IMR-90 (cell line): ENCODE measurements at regions not wholly inside any gene's neighbourhood (a gene's known extent, or its start where the extent isn't known, plus 50 kb on each side); places are given as distances from the start of the nearest gene placed in this dataset.

Experiments
- ATAC-seq: fragments of 200-7000 bp; cut with Tn5 transposase; 2 replicates; pipeline ENCODE4 v1.9.1; 2020; ENCODE audit warnings: low read depth, mild to moderate bottlenecking, moderate library complexity
- BruUV-seq: library from RNA; stranded (reverse); fragments of 400-500 nt; replicated peaks from 2 replicates; lab custom pipeline; 2021; lab: Mats Ljungman, UMichigan
- CTCF ChIA-PET: fragments of 300-600 bp; formaldehyde crosslinking; extraction: SDS; loops from one replicate; lab custom pipeline; 2021; ENCODE audit warnings: antibody characterized with exemption; lab: Yijun Ruan, JAX
- POLR2A ChIA-PET: fragments of 300-600 bp; sonication (Branson Sonifier 250); formaldehyde crosslinking; loops from one replicate; lab custom pipeline; 2022; ENCODE audit warnings: antibody characterized with exemption; ENCODE audit not compliant: unreplicated experiment; lab: Charles Lee
- DNase-seq: peaks from one replicate; pipeline ENCODE4 v3.0.0; 2013
- H2AFZ ChIP-seq: replicated peaks from 2 replicates; pipeline ENCODE3; 2013; ENCODE audit warnings: low read length, mild to moderate bottlenecking; ENCODE audit not compliant: poor library complexity
- H2AK5ac ChIP-seq: 2 replicates; pipeline ENCODE4 v1.6.1; 2013; ENCODE audit warnings: low read depth, low read length, inconsistent platforms
- H2AK9ac ChIP-seq: replicated peaks from 2 replicates; pipeline ENCODE3; 2013; ENCODE audit warnings: mild to moderate bottlenecking, low read depth, low read length, moderate library complexity; ENCODE audit not compliant: poor library complexity
- H2BK120ac ChIP-seq: 2 replicates; pipeline ENCODE4 v1.6.1; 2013; ENCODE audit warnings: low read depth, low read length, inconsistent platforms
- H2BK15ac ChIP-seq: 3 replicates; pipeline ENCODE4 v1.6.1; 2013; ENCODE audit warnings: low read depth, low read length, inconsistent platforms
- H2BK20ac ChIP-seq: 2 replicates; pipeline ENCODE4 v1.6.1; 2013; ENCODE audit warnings: low read depth, mild to moderate bottlenecking, inconsistent platforms, low read length, moderate library complexity
- H2BK5ac ChIP-seq: 2 replicates; pipeline ENCODE4 v1.6.1; 2013; ENCODE audit warnings: mild to moderate bottlenecking, low read depth, low read length, inconsistent platforms; ENCODE audit not compliant: poor library complexity, severe bottlenecking
- H3K14ac ChIP-seq: replicated peaks from 2 replicates; pipeline ENCODE4 v1.6.1; 2013; ENCODE audit warnings: low read depth, low read length, inconsistent platforms
- H3K18ac ChIP-seq: 2 replicates; pipeline ENCODE4 v1.6.1; 2013; ENCODE audit warnings: low read depth, low read length, control low read depth
- H3K23ac ChIP-seq: 2 replicates; pipeline ENCODE4 v1.6.1; 2013; ENCODE audit warnings: low read depth, low read length, inconsistent platforms
- H3K27ac ChIP-seq: 2 replicates; pipeline ENCODE4 v1.5.1; 2013; ENCODE audit warnings: mild to moderate bottlenecking, control low read depth, low read length; ENCODE audit not compliant: insufficient read depth
- H3K27me3 ChIP-seq: 2 replicates; pipeline ENCODE4 v1.6.1; 2013; ENCODE audit warnings: low read length; ENCODE audit not compliant: control insufficient read depth, insufficient read depth
- H3K36me3 ChIP-seq: 2 replicates; pipeline ENCODE4 v1.6.1; 2013; ENCODE audit warnings: low read length, mixed read lengths; ENCODE audit not compliant: control insufficient read depth, insufficient read depth
- H3K4ac ChIP-seq: 2 replicates; pipeline ENCODE4 v1.6.1; 2013; ENCODE audit warnings: low read depth, low read length, inconsistent platforms
- H3K4me1 ChIP-seq: 2 replicates; pipeline ENCODE4 v1.6.1; 2013; ENCODE audit warnings: low read length, mixed read lengths; ENCODE audit not compliant: control insufficient read depth, insufficient read depth
- H3K4me2 ChIP-seq: 2 replicates; pipeline ENCODE4 v1.6.1; 2013; ENCODE audit warnings: low read depth, mild to moderate bottlenecking, control low read depth, low read length, moderate library complexity
- H3K4me3 ChIP-seq: 2 replicates; pipeline ENCODE4 v1.5.1; 2013; ENCODE audit warnings: low read depth, mild to moderate bottlenecking, control low read depth, low read length, moderate library complexity; ENCODE audit not compliant: insufficient read depth
- H3K56ac ChIP-seq: 2 replicates; pipeline ENCODE4 v1.6.1; 2013; ENCODE audit warnings: low read length, inconsistent platforms; ENCODE audit not compliant: insufficient read depth; ENCODE audit errors: extremely low read depth
- H3K79me1 ChIP-seq, 2 experiments: 2 replicates each; pipeline ENCODE4 v1.6.1; 2013; ENCODE audit warnings: low read length in 2 of 2, inconsistent platforms in 1 of 2, low read depth in 1 of 2
- H3K9ac ChIP-seq: 2 replicates; pipeline ENCODE4 v1.6.1; 2013; ENCODE audit warnings: low read depth, low read length, control low read depth
- H3K9me1 ChIP-seq: 2 replicates; pipeline ENCODE4 v1.6.1; 2013; ENCODE audit warnings: low read length, inconsistent platforms; ENCODE audit not compliant: insufficient read depth
- H3K9me3 ChIP-seq: 2 replicates; pipeline ENCODE4 v1.6.1; 2013; ENCODE audit warnings: low read length; ENCODE audit not compliant: control insufficient read depth, insufficient read depth
- H4K20me1 ChIP-seq: 2 replicates; pipeline ENCODE4 v1.6.1; 2013; ENCODE audit warnings: low read length, inconsistent platforms; ENCODE audit not compliant: insufficient read depth
- H4K5ac ChIP-seq: 2 replicates; pipeline ENCODE4 v1.6.1; 2013; ENCODE audit warnings: mild to moderate bottlenecking, low read depth, low read length, control low read depth
- H4K8ac ChIP-seq, 2 experiments: 2 replicates each; pipeline ENCODE4 v1.6.1; 2013; ENCODE audit warnings: low read depth in 2 of 2, low read length in 2 of 2, control low read depth in 1 of 2, inconsistent platforms in 1 of 2
- H4K91ac ChIP-seq: 2 replicates; pipeline ENCODE4 v1.6.1; 2013; ENCODE audit warnings: low read depth, low read length, inconsistent platforms; ENCODE audit not compliant: insufficient read depth
- BHLHE40 ChIP-seq: fragments of 150-350 bp; IDR thresholded peaks from 2 replicates; pipeline ENCODE4 v1.6.1; 2016; ENCODE audit warnings: mild to moderate bottlenecking, low read depth, low read length
- CEBPB ChIP-seq: IDR thresholded peaks from 2 replicates; pipeline ENCODE4 v1.6.1; 2012; ENCODE audit warnings: low read depth, low read length, improper control_type of control experiment
- CHD1 ChIP-seq: IDR thresholded peaks from 2 replicates; pipeline ENCODE4 v1.6.1; 2012; ENCODE audit warnings: low read depth, low read length, improper control_type of control experiment
- CTCF ChIP-seq: conservative IDR thresholded peaks from 2 replicates; pipeline ENCODE4 v1.5.1; 2012; ENCODE audit warnings: mild to moderate bottlenecking, low read depth, low read length, improper control_type of control experiment
- ELK1 ChIP-seq: fragments of 150-350 bp; IDR thresholded peaks from 2 replicates; pipeline ENCODE4 v1.6.1; 2016; ENCODE audit warnings: low read depth, mild to moderate bottlenecking, low read length, moderate library complexity, borderline replicate concordance
- FOS ChIP-seq: fragments of 150-350 bp; IDR thresholded peaks from 2 replicates; pipeline ENCODE4 v1.6.1; 2016; ENCODE audit warnings: low read depth, low read length
- MAFK ChIP-seq: IDR thresholded peaks from 2 replicates; pipeline ENCODE4 v1.6.1; 2012; ENCODE audit warnings: low read depth, low read length, improper control_type of control experiment
- MAZ ChIP-seq: IDR thresholded peaks from 2 replicates; pipeline ENCODE4 v1.6.1; 2012; ENCODE audit warnings: low read depth, mild to moderate bottlenecking, low read length, improper control_type of control experiment, moderate library complexity, borderline replicate concordance
- MXI1 ChIP-seq: IDR thresholded peaks from 2 replicates; pipeline ENCODE4 v1.6.1; 2012; ENCODE audit warnings: low read depth, mild to moderate bottlenecking, low read length, moderate library complexity, borderline replicate concordance
- NFE2L2 ChIP-seq: fragments of 150-350 bp; IDR thresholded peaks from 2 replicates; pipeline ENCODE4 v1.6.1; 2016; ENCODE audit warnings: low read depth, mild to moderate bottlenecking, low read length
- POLR2A ChIP-seq: IDR thresholded peaks from 2 replicates; pipeline ENCODE4 v1.6.1; 2012; ENCODE audit warnings: mild to moderate bottlenecking, low read depth, low read length
- RAD21 ChIP-seq: IDR thresholded peaks from 2 replicates; pipeline ENCODE4 v1.6.1; 2012; ENCODE audit warnings: low read length, improper control_type of control experiment
- RCOR1 ChIP-seq: IDR thresholded peaks from 2 replicates; pipeline ENCODE4 v1.6.1; 2012; ENCODE audit warnings: mild to moderate bottlenecking, low read length, improper control_type of control experiment; ENCODE audit not compliant: insufficient replicate concordance
- RFX5 ChIP-seq: IDR thresholded peaks from 2 replicates; pipeline ENCODE4 v1.8.0; 2012; ENCODE audit warnings: low read depth, mild to moderate bottlenecking, low read length, moderate library complexity
- SMC3 ChIP-seq: fragments of 150-350 bp; IDR thresholded peaks from 2 replicates; pipeline ENCODE4 v1.6.1; 2016; ENCODE audit warnings: low read depth, mild to moderate bottlenecking, antibody characterized with exemption, low read length, moderate library complexity
- USF2 ChIP-seq: fragments of 150-350 bp; IDR thresholded peaks from 2 replicates; pipeline ENCODE4 v1.6.1; 2017; ENCODE audit warnings: mild to moderate bottlenecking, antibody characterized with exemption, low read length, low read depth
- whole genome bisulfite sequencing, 2 experiments: methylation state at CpG; one replicate each; pipeline versions ENCODE4 v1.1.5 to v1.1.7; 2013; ENCODE audit warnings: missing lambda C conversion rate in 2 of 2; ENCODE audit not compliant: insufficient read length in 1 of 2; ENCODE audit errors: extremely low coverage in 2 of 2; 5-methylcytosine and 5-hydroxymethylcytosine counted together
- dilution Hi-C: fragments of 300-500 bp; cut with HindIII; formaldehyde crosslinking; loops from one replicate; pipeline ENCODE4 v1.14.3; 2018; ENCODE audit warnings: low sequenced_read_pairs; ENCODE audit not compliant: unreplicated experiment
- in situ Hi-C: fragments of 300-500 bp; cut with MboI; formaldehyde crosslinking; loops from 3 replicates; pipeline ENCODE4 v1.14.3; 2019; ENCODE audit warnings: low sequenced_read_pairs, inconsistent platforms, mixed read lengths
- intact Hi-C: fragments of 100-400 bp; cut with micrococcal nuclease; formaldehyde crosslinking; loops from 2 replicates; pipeline ENCODE4 v1.10.0; 2022

GRCh38 chr2:196480653-196481323, 158.7 kb upstream of the CCDC150 start:
- no peak overlapping the region for H3K9ac ChIP-seq
- no peak overlapping the region for H3K18ac ChIP-seq
- H3K4me1 ChIP-seq: no peaks in the 10 kb centered on the region
- no peaks in the 10 kb centered on the region for H3K27me3 ChIP-seq
- no peak overlapping the region for H4K5ac ChIP-seq
- H3K23ac ChIP-seq: no peak overlapping the region
- no peak overlapping the region for H2BK15ac ChIP-seq
- H2BK20ac ChIP-seq: no peak overlapping the region
- no peak overlapping the region for H2AFZ ChIP-seq
- DNase-seq (no peak), ATAC-seq (no peak)
- dilution Hi-C loops (no loop called here), intact Hi-C loops (no loop called here), in situ Hi-C loops (no loop called here)
- no peak overlapping the region for H2AK9ac ChIP-seq
- H3K4ac ChIP-seq: no peak overlapping the region
- H4K8ac ChIP-seq: no peak overlapping the region
- no peak overlapping the region for H3K4me2 ChIP-seq
- H2BK5ac ChIP-seq: no peak overlapping the region
- WGBS, 2 experiments: 100% methylated on average over 1 of the region's 2 CpGs; no CpG with 5 or more reads in 1 of the 2 experiments
- no peak overlapping the region for H3K27ac ChIP-seq
- H3K4me3 ChIP-seq: no peak overlapping the region
- peaks cover 2% of the 10 kb centered on the region; the same call in 1 of the 2 replicates for H4K20me1 ChIP-seq
- H3K9me1 ChIP-seq: peaks cover 6% of the 10 kb centered on the region; the same call in 1 of the 2 replicates
- no peaks in the 10 kb centered on the region for H3K9me3 ChIP-seq
- POLR2A ChIA-PET: no interaction called here
- no peaks in the 10 kb centered on the region for H3K79me1 ChIP-seq
- CTCF ChIA-PET: interaction anchor here (1.1 kb wide), 1 partner anchor 27 kb away, joined by 3 read pairs; no protein-coding TSS in a partner anchor
- H4K91ac ChIP-seq: no peak overlapping the region
- TF ChIP-seq MAFK (no peak), ELK1 (no peak), RCOR1 (no peak), CTCF (no peak), POLR2A (no peak), BHLHE40 (no peak), MXI1 (no peak), CHD1 (no peak), SMC3 (no peak), RFX5 (no peak), CEBPB (no peak), USF2 (no peak), MAZ (no peak), RAD21 (no peak), NFE2L2 (no peak), FOS (no peak)
- H3K36me3 ChIP-seq: no peaks in the 10 kb centered on the region
- BruUV-seq: no TSS peak
- H3K56ac ChIP-seq: no peak overlapping the region
- H2AK5ac ChIP-seq: no peak overlapping the region
- H2BK120ac ChIP-seq: no peak overlapping the region
- H3K14ac ChIP-seq: no peak overlapping the region
